COR-L47 (cell line): ENCODE measurements at regions not wholly inside any gene's neighbourhood (a gene's known extent, or its start where the extent isn't known, plus 50 kb on each side); places are given as distances from the start of the nearest gene placed in this dataset.

Experiments
- DNase-seq: peaks from one replicate; lab custom pipeline; 2025; lab: John Stamatoyannopoulos, UW

- DNase-seq = no peak
These were observed 571.4 kb upstream of the IGFBP3 start for GRCh38 chr7:46492466-46492865.

GRCh38 chr7:46490406-46490805 is 569.3 kb upstream of the IGFBP3 start:
- DNase-seq = no peak

- DNase-seq = no peak
These were observed 568.0 kb upstream of the IGFBP3 start for GRCh38 chr7:46489106-46489505.

GRCh38 chr7:46488607-46489006 is 567.5 kb upstream of the IGFBP3 start:
- no peak for DNase-seq

GRCh38 chr7:46486256-46487206 is 565.5 kb upstream of the IGFBP3 start:
- DNase-seq = no peak

DNA sequence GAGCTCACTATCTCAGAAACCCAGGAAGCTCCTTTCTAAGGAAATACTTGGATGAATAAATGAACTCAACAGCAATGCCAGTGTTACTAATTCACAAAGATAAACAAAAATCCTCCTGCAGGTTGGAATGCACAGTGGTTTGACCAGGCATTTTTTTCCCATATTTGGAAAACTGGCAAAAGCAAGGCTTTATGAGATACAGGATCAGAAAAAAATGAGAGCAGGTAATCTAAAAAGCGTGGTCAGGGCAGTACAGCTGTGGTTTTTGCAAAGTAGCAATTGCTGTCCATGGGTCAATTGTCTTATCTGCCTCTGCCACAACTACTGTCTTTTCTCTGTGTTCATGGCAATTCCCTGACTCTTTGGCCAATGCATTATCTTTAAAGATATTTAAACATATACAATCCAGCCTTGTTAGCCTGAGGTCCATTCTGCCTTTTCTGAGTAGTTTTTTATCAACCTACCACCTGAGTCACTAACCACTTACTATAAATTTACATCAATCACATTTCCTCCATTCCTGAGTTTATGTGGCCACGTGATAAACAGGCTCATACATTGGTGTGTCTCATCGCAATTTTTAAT is 564.5 kb upstream of the IGFBP3 start:
- DNase-seq = no peak

GRCh38 chr7:46484906-46485305 is 563.8 kb upstream of the IGFBP3 start:
- DNase-seq = no peak

GRCh38 chr7:46480619-46481018 is 559.5 kb upstream of the IGFBP3 start:
- DNase-seq = no peak

DNA sequence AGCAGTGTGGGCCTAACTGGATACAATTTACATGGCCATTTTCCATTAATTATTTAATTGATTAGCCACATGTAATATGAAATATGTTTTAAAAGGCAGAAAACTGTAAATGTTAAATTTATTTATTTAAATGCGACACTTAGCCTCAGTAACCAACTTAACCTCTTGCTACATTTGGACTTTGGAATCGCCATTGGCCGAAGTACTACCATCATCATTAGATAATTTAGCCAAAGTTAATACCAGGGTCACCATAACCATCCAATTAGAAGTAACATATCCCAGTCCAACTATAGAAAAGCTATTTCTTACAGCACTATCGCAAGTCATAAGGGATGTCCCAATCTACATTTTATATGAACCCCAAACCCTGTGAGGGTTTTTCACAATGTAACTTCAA is 558.6 kb upstream of the IGFBP3 start:
- DNase-seq = no peak

GRCh38 chr7:46478046-46478445 is 557.0 kb upstream of the IGFBP3 start:
- DNase-seq = no peak

DNA sequence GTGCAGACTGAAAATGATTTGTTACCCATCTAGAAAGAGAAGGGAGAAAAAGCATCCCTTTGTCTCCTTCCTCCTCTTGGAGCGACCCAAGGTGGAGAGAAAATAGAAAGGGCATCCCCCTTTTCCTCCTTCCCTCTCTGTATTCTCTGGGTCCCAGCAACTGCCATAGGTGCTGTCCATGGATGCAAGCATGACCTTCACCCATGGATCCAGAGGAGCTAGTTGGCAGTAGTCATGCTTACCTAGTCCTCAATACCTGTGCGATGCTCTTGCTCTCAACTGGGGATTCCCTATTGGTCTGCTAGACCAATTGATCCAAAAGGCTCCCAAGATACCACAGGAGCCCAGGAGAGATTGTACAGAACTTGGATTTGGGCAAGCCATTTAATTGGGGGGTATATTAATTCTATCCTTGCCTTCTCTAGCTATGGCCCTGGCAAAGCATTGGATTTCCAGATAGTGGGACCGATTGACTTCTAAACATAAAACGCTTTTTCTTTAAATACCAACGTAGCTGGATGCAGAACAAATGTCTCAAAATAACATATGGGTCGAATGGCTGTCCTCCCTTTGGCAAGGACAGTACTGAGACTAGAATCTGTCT is 547.8 kb upstream of the IGFBP3 start:
- peak; percentile 1 for DNase-seq

DNA sequence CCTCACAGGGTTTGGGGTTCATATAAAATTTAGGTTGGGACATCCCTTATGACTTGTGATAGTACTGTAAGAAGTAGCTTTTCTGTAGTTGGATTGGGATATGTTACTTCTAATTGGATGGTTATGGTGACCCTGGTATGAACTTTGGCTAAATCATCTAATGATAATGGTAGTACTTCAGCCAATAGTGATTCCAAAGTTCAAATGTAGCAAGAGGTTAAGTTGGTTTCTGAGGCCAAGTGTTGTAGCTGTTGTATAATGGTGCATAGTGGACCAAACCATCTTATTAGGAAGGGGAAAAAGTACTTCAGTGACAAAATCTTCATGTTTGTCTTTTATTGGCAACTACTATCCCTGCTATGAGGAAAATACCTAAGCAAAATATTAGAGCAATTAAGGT is 542.1 kb upstream of the IGFBP3 start:
- no peak for DNase-seq

DNA sequence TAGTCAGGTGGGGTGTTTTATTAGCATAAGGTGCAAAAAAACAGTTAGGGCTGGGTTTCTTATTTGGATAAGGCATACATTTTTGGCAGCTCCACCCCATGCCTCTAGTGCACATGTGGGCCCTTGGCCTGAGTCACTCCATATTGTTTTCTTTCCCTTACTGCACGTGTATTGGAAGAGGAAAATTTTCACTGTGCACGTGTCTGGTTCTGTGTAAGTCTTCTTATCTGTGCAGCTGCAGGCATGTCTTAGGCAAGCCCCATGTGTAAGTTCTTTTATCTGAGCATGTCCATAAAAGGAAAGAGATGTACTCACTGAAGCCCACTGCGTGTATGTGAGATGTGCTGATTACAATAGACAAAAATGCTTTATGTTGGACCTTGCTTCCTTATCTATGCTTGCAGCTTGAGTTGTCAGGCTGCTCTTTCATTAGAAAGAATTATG is 540.3 kb upstream of the IGFBP3 start:
- DNase-seq = no peak

GRCh38 chr7:46459942-46460341 is 538.9 kb upstream of the IGFBP3 start:
- DNase-seq = no peak

GRCh38 chr7:46454816-46455215 is 533.7 kb upstream of the IGFBP3 start:
- no peak for DNase-seq

DNA sequence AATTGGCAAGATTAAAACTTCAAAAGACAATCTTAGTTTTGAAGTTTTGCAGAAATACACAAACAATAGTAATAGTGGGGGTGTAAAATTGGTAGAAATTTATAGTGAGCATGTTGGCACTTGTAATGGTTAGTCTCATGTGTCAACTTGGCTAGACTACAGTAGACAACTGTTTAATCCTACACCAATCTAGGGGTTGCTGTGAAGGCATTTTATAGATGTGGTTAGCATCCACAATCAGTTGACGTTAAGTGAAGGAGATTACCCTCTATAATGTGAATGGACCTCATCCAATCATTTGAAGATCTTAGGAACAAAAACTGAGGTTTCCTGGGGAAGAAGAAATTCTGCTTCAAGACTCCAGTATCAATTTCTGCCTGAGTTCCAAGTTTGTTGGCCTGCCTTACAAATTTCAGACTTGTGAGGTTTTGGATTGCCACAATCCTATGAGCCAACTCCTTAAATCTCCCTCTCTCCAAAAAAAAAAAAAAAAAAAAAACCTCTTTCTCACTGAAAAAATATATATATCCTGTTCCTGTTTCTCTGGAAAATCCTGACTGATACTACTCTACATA is 531.6 kb upstream of the IGFBP3 start:
- no peak for DNase-seq

- DNase-seq = no peak
These were observed 530.8 kb upstream of the IGFBP3 start for GRCh38 chr7:46451846-46452245.

- no peak for DNase-seq
These were observed 529.8 kb upstream of the IGFBP3 start for GRCh38 chr7:46450886-46451285.

DNA sequence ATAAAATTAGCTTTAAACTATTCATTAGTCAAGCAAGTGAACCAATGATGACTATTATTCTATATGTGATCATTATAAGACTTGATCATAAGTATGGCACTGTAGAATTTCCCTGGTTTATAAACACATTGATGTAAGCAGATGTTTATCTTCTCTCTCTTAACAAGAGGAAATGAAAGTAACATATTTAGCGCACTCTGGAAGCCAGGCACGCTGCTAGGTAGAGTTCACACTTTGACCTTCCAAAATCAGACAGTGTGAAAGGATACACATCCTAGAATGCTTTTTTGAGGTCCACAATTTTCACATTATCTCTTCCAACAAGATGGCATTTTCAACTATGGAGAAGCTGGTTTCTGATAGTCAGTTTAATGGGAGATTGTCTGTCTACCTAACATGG is 529.4 kb upstream of the IGFBP3 start:
- DNase-seq = no peak

GRCh38 chr7:46449743-46450142 is 528.7 kb upstream of the IGFBP3 start:
- no peak for DNase-seq

- DNase-seq = no peak
These were observed 527.4 kb upstream of the IGFBP3 start for GRCh38 chr7:46448478-46448877.

GRCh38 chr7:46446151-46446550 is 525.1 kb upstream of the IGFBP3 start:
- DNase-seq = no peak

DNA sequence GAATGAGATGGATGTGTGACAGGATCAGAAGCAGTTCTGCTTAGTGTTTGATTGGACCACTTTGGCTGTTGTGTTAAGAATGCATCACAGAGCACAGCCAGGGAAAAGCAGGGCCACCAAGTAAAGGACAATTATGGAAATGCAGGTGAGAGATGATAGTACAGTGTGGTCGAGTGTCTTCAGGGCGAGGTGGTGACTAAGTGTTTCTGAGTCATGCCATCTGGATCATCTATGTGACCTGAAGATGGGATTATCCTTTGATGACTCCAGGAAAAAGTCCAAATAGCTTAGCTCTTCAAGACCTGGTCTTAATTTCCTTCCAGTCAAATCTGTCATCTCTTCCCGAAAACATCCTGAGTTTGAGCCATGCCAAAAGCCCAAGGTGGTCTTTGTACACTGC is 523.2 kb upstream of the IGFBP3 start:
- no peak for DNase-seq
